GM06990 (cell line): ENCODE measurements at regions not wholly inside any gene's neighbourhood (a gene's known extent, or its start where the extent isn't known, plus 50 kb on each side); places are given as distances from the start of the nearest gene placed in this dataset.
"Not testable (repeated sequence)": the region's sequence is repeated elsewhere in the genome, so short reads cannot be mapped to it uniquely, and the experiment has no call there.

Source experiments
- DNase-seq: peaks from one replicate; pipeline ENCODE4 v3.0.0-alpha.2; 2011; ENCODE audit not compliant: insufficient read length; ENCODE audit errors: extremely low read depth
- H3K27me3 ChIP-seq: replicated peaks from 2 replicates; pipeline ENCODE4 v1.6.0; 2011; ENCODE audit warnings: low read length; ENCODE audit not compliant: control insufficient read depth, insufficient read depth
- H3K36me3 ChIP-seq: 2 replicates; pipeline ENCODE4 v1.5.1; 2011; ENCODE audit warnings: low read length; ENCODE audit not compliant: control insufficient read depth, insufficient read depth
- H3K4me3 ChIP-seq: replicated peaks from 2 replicates; pipeline ENCODE4 v1.5.1; 2011; ENCODE audit warnings: low read depth, mild to moderate bottlenecking, control low read depth, low read length
- CTCF ChIP-seq: IDR thresholded peaks from 2 replicates; pipeline ENCODE4 v1.5.1; 2011; ENCODE audit warnings: low read length, control low read depth, mild to moderate bottlenecking, inconsistent platforms; ENCODE audit not compliant: insufficient read depth, poor library complexity, severe bottlenecking

GRCh38 chr9:30522061-30522460, 1862.4 kb upstream of the ACO1 start:
- TF ChIP-seq CTCF: no peak
- H3K36me3 ChIP-seq: no peaks in the 10 kb centered on the region
- no peak overlapping the region for H3K4me3 ChIP-seq
- H3K27me3 ChIP-seq: no peaks in the 10 kb centered on the region
- no peak for DNase-seq

GRCh38 chr9:30522486-30522885, 1862.0 kb upstream of the ACO1 start:
- no peak for DNase-seq
- Histone ChIP-seq H3K36me3 (no peaks in the 10 kb centered on the region), H3K4me3 (no peak overlapping the region), H3K27me3 (no peaks in the 10 kb centered on the region)
- TF ChIP-seq CTCF: no peak

- no peak overlapping the region for H3K4me3 ChIP-seq
- no peak for DNase-seq
- no peak for TF ChIP-seq CTCF
- H3K36me3 ChIP-seq: no peaks in the 10 kb centered on the region
- H3K27me3 ChIP-seq: no peaks in the 10 kb centered on the region
These were observed 1860.1 kb upstream of the ACO1 start for GRCh38 chr9:30524311-30524710.

GRCh38 chr9:30534455-30534854, 1850.0 kb upstream of the ACO1 start:
- H3K36me3 ChIP-seq: no peaks in the 10 kb centered on the region
- no peak overlapping the region for H3K4me3 ChIP-seq
- DNase-seq: no peak
- TF ChIP-seq CTCF: no peak
- no peaks in the 10 kb centered on the region for H3K27me3 ChIP-seq

- no peak for TF ChIP-seq CTCF
- Histone ChIP-seq H3K27me3 (no peaks in the 10 kb centered on the region), H3K36me3 (no peaks in the 10 kb centered on the region), H3K4me3 (no peak overlapping the region)
- DNase-seq: no peak
These were observed 1849.5 kb upstream of the ACO1 start for GRCh38 chr9:30534896-30535295.

GRCh38 chr9:30536494-30536893, 1847.9 kb upstream of the ACO1 start:
- Histone ChIP-seq H3K36me3 (no peaks in the 10 kb centered on the region), H3K27me3 (no peaks in the 10 kb centered on the region), H3K4me3 (no peak overlapping the region)
- no peak for DNase-seq
- no peak for TF ChIP-seq CTCF

- H3K27me3 ChIP-seq, H3K4me3 ChIP-seq, DNase-seq, H3K36me3 ChIP-seq: not testable (repeated sequence)
These were observed 1844.7 kb upstream of the ACO1 start for GRCh38 chr9:30539696-30540095.
